ENCODE measurements at regions not wholly inside any gene's neighbourhood (a gene's known extent, or its start where the extent isn't known, plus 50 kb on each side); places are given as distances from the start of the nearest gene placed in this dataset.

GRCh38 chr20:47866480-47866879 lies 81.2 kb upstream of the SULF2 start:
- no peak for TF ChIP-seq POLR2A (IDR thresholded peaks at IDR 0.05; ENCODE audit: low read depth, low read length)
- TF ChIP-seq TAF1 (IDR thresholded peaks at IDR 0.05; ENCODE audit: low read depth, low read length): no peak
- TF ChIP-seq POLR2AphosphoS5 (IDR thresholded peaks at IDR 0.05; ENCODE audit: low read depth, low read length): no peak
- no peak for TF ChIP-seq PAX5 (IDR thresholded peaks at IDR 0.05; ENCODE audit: insufficient read depth, low read length, severe bottlenecking)
- TF ChIP-seq SPI1 (IDR thresholded peaks at IDR 0.05; ENCODE audit: low read depth, low read length): no peak
